T-cell (primary cell): ENCODE measurements at regions not wholly inside any gene's neighbourhood (a gene's known extent, or its start where the extent isn't known, plus 50 kb on each side); places are given as distances from the start of the nearest gene placed in this dataset.

Experiments
- ATAC-seq, 4 experiments: fragments of 200-7000 bp in 3 of 4; fragments of 150-1000 bp in 1 of 4; cut with Tn5 transposase; replicated peaks in 1 of 4; 1 replicate in 3 of 4; 2 replicates in 1 of 4; pipeline ENCODE4 v1.10.0; 2021; ENCODE audit warnings: moderate library complexity in 3 of 4, mild to moderate bottlenecking in 2 of 4, moderate number of reproducible peaks in 1 of 4
- CTCF ChIA-PET, 2 donors: fragments of 300-600 bp; sonication (Branson Sonifier 250); formaldehyde crosslinking; loops; one replicate each; lab custom pipeline; 2022; ENCODE audit warnings: antibody characterized with exemption in 2 of 2; lab: Charles Lee
- POLR2A ChIA-PET, 2 donors: fragments of 300-600 bp; sonication (Branson Sonifier 250); formaldehyde crosslinking; loops; one replicate each; lab custom pipeline; 2022; ENCODE audit warnings: antibody characterized with exemption in 2 of 2; lab: Charles Lee
- DNase-seq, 35 experiments: peaks; one replicate each; pipeline versions ENCODE4 v3.0.0 to v3.0.0-alpha.2; 2013 to 2023
- H3K27ac ChIP-seq: one replicate; pipeline ENCODE4 v1.5.1; 2013; ENCODE audit warnings: low read length
- H3K27me3 ChIP-seq, 2 experiments: replicated peaks in 1 of 2; 1 replicate in 1 of 2; 2 replicates in 1 of 2; pipeline versions ENCODE4 v1.6.1 to v1.7.0; 2013; ENCODE audit warnings: low read length in 1 of 2, mixed read lengths in 1 of 2; ENCODE audit not compliant: control insufficient read depth in 2 of 2, insufficient read depth in 2 of 2; ENCODE audit errors: extremely low read depth in 1 of 2
- H3K36me3 ChIP-seq, 2 donors: 1 replicate in 1 of 2; 2 replicates in 1 of 2; pipeline versions ENCODE4 v1.6.1 to v1.7.0; 2013; ENCODE audit warnings: low read length in 1 of 2; ENCODE audit not compliant: control insufficient read depth in 2 of 2, insufficient read depth in 1 of 2; ENCODE audit errors: extremely low read depth in 1 of 2
- H3K4me1 ChIP-seq, 2 experiments: 1 replicate in 1 of 2; 2 replicates in 1 of 2; pipeline versions ENCODE4 v1.6.1 to v1.7.0; 2013; ENCODE audit warnings: low read length in 2 of 2, mixed read lengths in 1 of 2; ENCODE audit not compliant: insufficient read depth in 2 of 2, control insufficient read depth in 1 of 2; ENCODE audit errors: extremely low read depth in 1 of 2
- H3K4me3 ChIP-seq, 2 donors: 1 replicate in 1 of 2; 2 replicates in 1 of 2; pipeline versions ENCODE4 v1.5.1 to v1.7.0; 2013; ENCODE audit warnings: mild to moderate bottlenecking in 2 of 2, low read length in 1 of 2, moderate library complexity in 1 of 2; ENCODE audit not compliant: control insufficient read depth in 1 of 2; ENCODE audit errors: extremely low read depth in 1 of 2
- H3K9me3 ChIP-seq: 2 replicates; pipeline ENCODE4 v1.7.0; 2013
- H3K27ac Mint-ChIP-seq, 2 donors: one replicate each; pipeline ENCODE4 v1.8.0; 2020 to 2021; ENCODE audit warnings: mild to moderate bottlenecking in 2 of 2, mixed read lengths in 2 of 2
- H3K27me3 Mint-ChIP-seq, 2 donors: one replicate each; pipeline ENCODE4 v1.8.0; 2021 to 2022; ENCODE audit warnings: mixed read lengths in 2 of 2
- H3K36me3 Mint-ChIP-seq: one replicate; pipeline ENCODE4 v1.8.0; 2021; ENCODE audit warnings: mixed read lengths
- H3K4me1 Mint-ChIP-seq, 3 donors: one replicate each; pipeline ENCODE4 v1.8.0; 2020 to 2022; ENCODE audit warnings: mixed read lengths in 3 of 3, mild to moderate bottlenecking in 1 of 3
- H3K4me3 Mint-ChIP-seq, 3 donors: one replicate each; pipeline ENCODE4 v1.8.0; 2020 to 2022; ENCODE audit warnings: mild to moderate bottlenecking in 3 of 3, mixed read lengths in 3 of 3, moderate library complexity in 3 of 3
- H3K9me3 Mint-ChIP-seq, 3 donors: one replicate each; pipeline ENCODE4 v1.8.0; 2020 to 2022; ENCODE audit warnings: mixed read lengths in 3 of 3
- WGBS: methylation state at CpG from one replicate; pipeline ENCODE4 v1.1.5; 2013; ENCODE audit warnings: missing lambda C conversion rate; ENCODE audit not compliant: insufficient coverage; 5-methylcytosine and 5-hydroxymethylcytosine counted together

DNA sequence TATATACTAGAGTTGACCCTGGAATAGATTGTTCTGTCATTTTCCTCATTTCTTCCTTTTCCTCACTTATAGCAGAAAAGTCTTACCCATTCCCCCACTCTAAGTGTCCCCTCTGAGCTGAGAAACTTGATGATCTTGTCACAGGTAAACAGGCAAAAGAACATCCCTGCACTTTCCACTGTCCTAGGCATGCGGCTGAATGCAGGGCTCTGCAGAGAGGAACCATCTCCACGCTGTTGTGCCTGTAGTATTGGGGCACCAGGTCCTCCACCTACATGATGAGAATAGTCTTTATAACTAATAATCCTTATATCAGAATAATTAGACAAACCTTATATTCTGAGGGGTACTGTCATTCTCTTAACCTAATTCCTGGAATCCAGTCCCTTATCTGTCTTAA is 211.3 kb downstream of the RBM26 start:
- Histone ChIP-seq H3K36me3 (no peaks in the 10 kb centered on the region), H3K4me1 (peaks cover 4% of the 10 kb centered on the region in 2 experiments), H3K27ac (no peak overlapping the region), H3K4me3 (no peak overlapping the region), H3K27me3 (no peaks in the 10 kb centered on the region), H3K9me3 (no peaks in the 10 kb centered on the region)
- CTCF ChIA-PET, result interaction anchor here in 1 of 2 donors (0.7 kb wide), 1 partner anchor 299 kb away, joined by 4 read pairs; no protein-coding TSS in a partner anchor
- no CpG with 5 or more reads among the region's 2 CpGs for WGBS
- H3K9me3 Mint-ChIP-seq, result no peaks in the 10 kb centered on the region
- H3K4me1 Mint-ChIP-seq, result peaks cover 20 to 37% (median 24%) of the 10 kb centered on the region in 3 donors
- H3K27ac Mint-ChIP-seq, result no peak overlapping the region
- H3K36me3 Mint-ChIP-seq, result no peaks in the 10 kb centered on the region
- peak in 2 of 4 experiments; percentile 14 to 35 for ATAC-seq
- DNase-seq, result no peak
- no peak overlapping the region for H3K4me3 Mint-ChIP-seq
- POLR2A ChIA-PET, result no interaction called here
- no peaks in the 10 kb centered on the region for H3K27me3 Mint-ChIP-seq

DNA sequence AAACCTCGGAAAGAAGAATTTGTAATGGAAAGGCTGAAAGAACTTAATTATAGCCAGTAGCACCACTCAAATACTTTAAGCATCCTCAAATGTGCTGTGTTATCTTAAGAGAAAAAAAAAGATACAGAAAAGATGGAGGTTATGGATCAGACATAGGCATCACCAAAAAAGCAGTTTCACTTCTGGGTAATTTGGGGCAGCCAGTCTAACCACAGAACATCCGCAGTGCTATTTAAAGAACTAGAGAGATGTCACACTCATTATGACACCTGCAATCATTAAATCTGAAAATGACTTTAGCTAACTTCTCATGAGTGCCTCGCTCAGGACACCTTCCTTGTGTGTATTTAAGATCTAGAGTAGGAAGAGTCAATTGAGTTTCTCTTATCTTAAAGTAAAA is 211.8 kb downstream of the RBM26 start:
- Histone ChIP-seq H3K27me3 (no peaks in the 10 kb centered on the region), H3K4me3 (no peak overlapping the region), H3K9me3 (no peaks in the 10 kb centered on the region), H3K4me1 (peaks cover 4% of the 10 kb centered on the region in 2 experiments), H3K27ac (no peak overlapping the region), H3K36me3 (no peaks in the 10 kb centered on the region)
- no CpG with 5 or more reads among the region's 3 CpGs for WGBS
- no peaks in the 10 kb centered on the region for H3K27me3 Mint-ChIP-seq
- no peaks in the 10 kb centered on the region for H3K9me3 Mint-ChIP-seq
- H3K36me3 Mint-ChIP-seq, result no peaks in the 10 kb centered on the region
- ATAC-seq (peak; percentile 87 to 99 (median 88)), DNase-seq (peak in 27 of 35 experiments; percentile 2 to 66 (median 15))
- CTCF ChIA-PET, result no interaction called here
- H3K4me3 Mint-ChIP-seq, result no peak overlapping the region
- H3K27ac Mint-ChIP-seq, result no peak overlapping the region
- peaks cover 20 to 37% (median 24%) of the 10 kb centered on the region in 3 donors for H3K4me1 Mint-ChIP-seq
- POLR2A ChIA-PET, result no interaction called here

DNA sequence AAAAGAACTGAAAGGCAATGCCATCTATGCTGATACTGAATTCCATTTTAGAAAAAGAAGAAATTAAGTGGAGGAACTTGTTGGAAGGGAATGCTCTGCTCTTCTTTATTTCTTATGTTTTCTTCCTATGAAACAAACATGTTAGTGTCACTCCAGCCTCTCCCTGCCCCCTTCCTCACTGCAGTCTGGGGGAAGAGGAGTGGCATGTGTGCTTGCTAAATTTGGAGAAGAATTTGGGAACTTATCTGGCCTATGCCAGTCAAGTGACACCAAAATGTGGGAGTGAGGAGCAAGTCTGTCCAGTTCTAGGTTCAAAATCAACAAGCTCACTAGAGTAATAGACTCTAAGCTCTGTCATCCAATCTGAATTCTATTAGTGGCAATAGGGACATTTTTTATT is 214.6 kb downstream of the RBM26 start:
- no peaks in the 10 kb centered on the region for H3K27me3 ChIP-seq
- ATAC-seq (no peak), DNase-seq (no peak)
- H3K27me3 Mint-ChIP-seq, result peaks cover 0 to 3% of the 10 kb centered on the region in 2 donors
- H3K4me3 ChIP-seq, result no peak overlapping the region
- no peak overlapping the region for H3K4me3 Mint-ChIP-seq
- no peak overlapping the region for H3K27ac ChIP-seq
- no peaks in the 10 kb centered on the region for H3K36me3 ChIP-seq
- H3K9me3 Mint-ChIP-seq, result no peaks in the 10 kb centered on the region
- H3K4me1 Mint-ChIP-seq, result peaks cover 20 to 36% (median 24%) of the 10 kb centered on the region in 3 donors
- ChIA-PET POLR2A (no interaction called here), CTCF (no interaction called here)
- no peaks in the 10 kb centered on the region for H3K9me3 ChIP-seq
- H3K27ac Mint-ChIP-seq, result no peak overlapping the region
- H3K4me1 ChIP-seq, result peaks cover 4% of the 10 kb centered on the region in 2 experiments
- H3K36me3 Mint-ChIP-seq, result no peaks in the 10 kb centered on the region

DNA sequence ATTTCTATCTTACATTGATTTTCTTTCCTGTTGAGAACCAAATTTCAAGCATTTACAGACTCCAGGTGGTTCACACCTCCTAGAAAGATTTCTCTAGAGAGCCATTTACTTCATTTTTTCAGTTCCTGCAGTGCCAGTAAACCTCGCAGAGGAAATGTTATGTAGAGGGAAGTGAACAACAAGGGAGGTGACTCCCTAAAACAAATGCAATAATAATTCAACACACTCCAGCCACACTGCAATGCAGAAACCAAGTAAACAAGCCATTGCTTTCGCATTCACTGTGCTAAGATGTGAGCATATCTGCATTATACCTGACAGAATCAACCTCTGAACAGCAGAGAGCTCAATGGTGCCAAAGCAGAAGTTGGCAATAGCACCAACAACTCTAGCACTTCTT is 215.1 kb downstream of the RBM26 start:
- no peaks in the 10 kb centered on the region for H3K9me3 Mint-ChIP-seq
- POLR2A ChIA-PET, result no interaction called here
- DNase-seq (no peak), ATAC-seq (no peak)
- WGBS, result 38% methylated on average over 1 of the region's 2 CpGs
- Histone ChIP-seq H3K9me3 (no peaks in the 10 kb centered on the region), H3K27ac (no peak overlapping the region), H3K36me3 (no peaks in the 10 kb centered on the region), H3K27me3 (no peaks in the 10 kb centered on the region), H3K4me1 (peaks cover 4% of the 10 kb centered on the region in 2 experiments), H3K4me3 (no peak overlapping the region)
- H3K27me3 Mint-ChIP-seq, result peaks cover 0 to 3% of the 10 kb centered on the region in 2 donors
- CTCF ChIA-PET, result no interaction called here
- H3K4me3 Mint-ChIP-seq, result no peak overlapping the region
- no peak overlapping the region for H3K27ac Mint-ChIP-seq
- H3K4me1 Mint-ChIP-seq, result peaks cover 20 to 31% (median 24%) of the 10 kb centered on the region in 3 donors
- H3K36me3 Mint-ChIP-seq, result no peaks in the 10 kb centered on the region

DNA sequence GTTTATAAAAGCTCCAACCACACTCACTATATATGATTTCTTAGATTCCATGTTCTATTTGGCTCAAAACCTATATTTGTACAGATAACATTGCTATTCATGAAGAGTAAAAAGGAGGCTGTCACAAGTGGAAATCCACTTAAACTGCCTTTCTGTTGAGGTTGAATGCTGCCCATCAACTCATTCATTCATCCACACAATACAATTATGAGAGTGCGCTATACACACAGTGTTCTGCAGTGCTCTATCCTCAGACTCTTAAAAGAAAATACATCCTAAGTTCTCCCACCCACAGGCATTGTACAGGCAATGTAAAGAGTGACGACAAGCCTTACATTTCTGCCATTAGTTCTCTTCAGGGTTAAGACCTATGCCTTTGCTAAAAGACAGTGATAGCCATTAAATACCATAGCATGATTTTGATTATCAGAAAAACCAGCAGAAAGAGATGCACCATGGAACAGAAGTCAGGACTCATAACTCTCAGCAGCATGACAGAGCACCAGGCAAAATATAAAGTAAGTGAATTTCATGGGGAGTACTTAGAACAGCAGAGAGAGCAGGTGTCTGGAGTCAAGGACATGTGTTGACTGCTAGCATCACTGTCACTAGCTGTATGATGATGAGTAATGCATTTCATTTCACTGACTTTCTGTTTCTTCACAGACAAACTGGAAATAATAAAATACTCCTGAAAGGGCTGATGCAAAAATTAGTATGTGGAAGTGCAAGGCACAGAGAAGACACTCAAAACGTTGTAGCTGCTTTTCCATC is 218.0 kb downstream of the RBM26 start:
- no peaks in the 10 kb centered on the region for H3K4me1 ChIP-seq
- no peak overlapping the region for H3K27ac ChIP-seq
- CTCF ChIA-PET, result no interaction called here
- peaks cover 5 to 8% (median 6%) of the 10 kb centered on the region in 3 donors for H3K4me1 Mint-ChIP-seq
- H3K36me3 Mint-ChIP-seq, result no peaks in the 10 kb centered on the region
- ATAC-seq (no peak), DNase-seq (no peak)
- no peak overlapping the region for H3K4me3 Mint-ChIP-seq
- POLR2A ChIA-PET, result no interaction called here
- no peak overlapping the region for H3K27ac Mint-ChIP-seq
- no peak overlapping the region for H3K4me3 ChIP-seq
- H3K9me3 Mint-ChIP-seq, result no peaks in the 10 kb centered on the region
- H3K27me3 Mint-ChIP-seq, result peaks cover 0 to 3% of the 10 kb centered on the region in 2 donors
- no peaks in the 10 kb centered on the region for H3K9me3 ChIP-seq
- WGBS, result 86% methylated on average over 2 of the region's 3 CpGs
- peaks cover 0 to 2% of the 10 kb centered on the region in 2 experiments for H3K27me3 ChIP-seq
- no peaks in the 10 kb centered on the region for H3K36me3 ChIP-seq

DNA sequence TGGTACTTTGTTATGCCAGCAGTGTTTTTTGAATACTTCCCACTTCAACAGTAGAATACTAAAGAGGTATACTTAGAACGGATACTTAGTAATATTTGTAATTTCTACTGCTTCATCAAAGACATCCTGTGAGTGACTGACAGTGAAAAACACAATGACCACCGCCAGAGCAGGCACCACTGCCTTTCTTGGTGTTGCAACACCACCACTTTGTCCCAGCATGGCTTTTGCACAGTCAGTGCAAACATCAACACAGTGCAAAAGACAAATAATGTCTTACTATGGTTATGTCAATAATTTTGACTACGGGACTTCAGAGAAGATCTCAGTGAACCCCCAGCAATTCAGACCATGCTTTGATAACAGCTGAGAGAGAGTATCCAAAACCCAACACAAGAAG is 220.5 kb downstream of the RBM26 start:
- no peaks in the 10 kb centered on the region for H3K36me3 Mint-ChIP-seq
- POLR2A ChIA-PET, result no interaction called here
- ATAC-seq, result no peak
- Histone ChIP-seq H3K36me3 (no peaks in the 10 kb centered on the region), H3K4me3 (no peak overlapping the region), H3K9me3 (no peaks in the 10 kb centered on the region), H3K27ac (no peak overlapping the region), H3K4me1 (no peaks in the 10 kb centered on the region), H3K27me3 (peaks cover 0 to 2% of the 10 kb centered on the region in 2 experiments)
- no peak for DNase-seq
- no peaks in the 10 kb centered on the region for H3K9me3 Mint-ChIP-seq
- H3K27ac Mint-ChIP-seq, result no peak overlapping the region
- H3K4me3 Mint-ChIP-seq, result no peak overlapping the region
- H3K4me1 Mint-ChIP-seq, result no peaks in the 10 kb centered on the region
- CTCF ChIA-PET, result no interaction called here
- WGBS, result no CpG with 5 or more reads among the region's 3 CpGs
- H3K27me3 Mint-ChIP-seq, result peaks cover 13% of the 10 kb centered on the region in 2 donors
